DMS53 (cell line): ENCODE measurements at regions not wholly inside any gene's neighbourhood (a gene's known extent, or its start where the extent isn't known, plus 50 kb on each side); places are given as distances from the start of the nearest gene placed in this dataset.

Experiments
- DNase-seq: peaks from one replicate; lab custom pipeline; 2025; lab: John Stamatoyannopoulos, UW

GRCh38 chr2:157056200-157056676, 201.3 kb upstream of the GALNT5 start:
- peak; percentile 66 for DNase-seq

GRCh38 chr2:157058161-157058560, 199.3 kb upstream of the GALNT5 start:
- DNase-seq, result no peak

DNA sequence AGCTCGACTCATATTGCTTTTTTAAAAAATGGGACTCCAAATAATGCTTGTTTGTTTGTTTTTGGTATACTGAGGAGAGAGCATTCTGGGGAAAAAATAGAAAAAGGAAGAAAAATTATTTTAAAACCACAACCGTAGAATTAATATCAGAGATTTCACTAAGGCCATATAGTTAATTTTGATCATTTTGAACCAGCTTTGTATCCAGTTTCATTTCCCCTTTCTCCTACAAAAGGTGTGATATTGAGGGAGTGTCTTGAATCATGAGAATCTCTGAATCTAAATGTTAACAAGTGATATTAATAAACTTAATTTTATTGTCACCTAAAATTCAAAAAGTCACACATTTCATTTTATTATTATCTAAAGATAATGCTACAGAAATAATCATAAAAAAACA, 198.5 kb upstream of the GALNT5 start:
- DNase-seq, result no peak

DNA sequence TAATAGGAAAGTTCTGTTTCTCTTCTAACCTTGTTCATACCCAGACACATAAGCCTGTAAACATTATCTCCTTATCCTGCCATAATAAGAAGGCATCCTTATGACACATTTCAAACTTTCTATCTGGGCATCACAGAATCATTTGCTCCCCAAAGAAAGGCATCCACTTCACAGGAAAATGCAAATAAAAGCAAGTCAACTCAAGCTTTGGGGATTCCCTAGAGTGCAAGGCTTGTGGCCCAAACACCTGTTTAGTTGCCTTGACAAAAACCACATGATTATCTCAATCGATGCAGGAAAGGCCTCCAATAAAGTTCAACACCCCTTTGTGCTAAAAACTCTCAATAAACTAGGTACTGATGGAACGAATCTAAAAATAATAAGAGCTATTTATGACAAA, 195.7 kb upstream of the GALNT5 start:
- DNase-seq, result no peak

- DNase-seq, result no peak
Measured at GRCh38 chr2:157067562-157067961, 189.9 kb upstream of the GALNT5 start.

- no peak for DNase-seq
Measured at GRCh38 chr2:157068237-157068636, 189.3 kb upstream of the GALNT5 start.

GRCh38 chr2:157075924-157076323, 181.6 kb upstream of the GALNT5 start:
- DNase-seq, result no peak

DNA sequence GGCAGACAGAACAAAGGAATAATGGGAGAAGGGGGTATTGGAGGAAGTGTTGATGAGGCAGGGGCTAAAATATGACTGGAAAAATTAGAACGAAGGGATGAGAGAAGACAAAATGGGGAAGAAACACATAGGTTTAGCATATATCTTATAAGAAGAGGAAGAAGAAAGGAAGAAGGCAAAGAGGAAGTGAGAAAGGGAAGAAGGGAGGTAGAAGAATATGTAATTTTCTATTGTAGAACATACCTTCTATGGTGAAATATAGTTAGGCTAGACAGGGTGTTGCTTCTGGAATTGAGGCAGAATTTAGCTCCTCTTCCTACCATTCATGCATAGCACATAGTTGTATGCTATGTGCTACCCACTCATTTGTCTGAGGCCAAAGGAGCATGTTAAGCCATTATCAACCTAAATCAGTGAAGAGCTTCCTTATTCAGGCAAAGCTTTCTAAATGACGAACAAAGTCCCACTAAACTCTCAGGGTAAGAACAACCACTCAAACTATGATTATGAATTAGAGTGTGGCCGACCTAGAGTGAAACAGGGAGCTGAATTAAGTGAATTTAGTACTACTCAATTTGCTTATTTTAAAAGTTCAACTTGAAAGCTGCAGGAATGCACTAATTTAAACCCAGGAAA, 180.9 kb upstream of the GALNT5 start:
- no peak for DNase-seq

DNA sequence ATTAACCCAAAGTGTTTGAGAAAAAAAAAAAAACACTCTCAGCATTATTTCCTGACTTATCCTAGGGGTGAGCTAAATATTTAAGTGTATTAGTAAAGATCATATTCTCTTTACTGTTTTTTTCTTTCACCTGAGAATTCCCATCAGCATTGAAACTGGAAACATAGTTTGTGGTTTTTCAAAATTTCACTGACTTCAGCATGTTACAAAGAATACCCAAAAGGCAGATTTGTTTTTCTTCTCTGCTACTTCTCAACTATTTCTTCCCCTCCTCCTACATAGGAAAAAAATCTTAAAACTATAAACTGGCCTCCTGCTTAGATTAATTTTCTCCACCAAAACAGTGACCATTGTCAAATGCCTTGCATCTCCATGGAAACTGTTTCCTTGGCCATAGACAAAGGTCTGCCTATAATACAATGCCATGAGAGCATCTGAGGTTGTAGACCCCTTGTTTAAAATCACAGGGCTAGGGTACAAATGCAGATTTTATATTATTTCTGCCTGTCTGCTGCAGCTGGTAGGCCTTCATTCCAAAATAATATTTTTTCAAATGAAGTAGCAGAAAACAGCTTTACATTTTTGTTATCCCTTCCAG, 179.7 kb upstream of the GALNT5 start:
- DNase-seq, result no peak

DNA sequence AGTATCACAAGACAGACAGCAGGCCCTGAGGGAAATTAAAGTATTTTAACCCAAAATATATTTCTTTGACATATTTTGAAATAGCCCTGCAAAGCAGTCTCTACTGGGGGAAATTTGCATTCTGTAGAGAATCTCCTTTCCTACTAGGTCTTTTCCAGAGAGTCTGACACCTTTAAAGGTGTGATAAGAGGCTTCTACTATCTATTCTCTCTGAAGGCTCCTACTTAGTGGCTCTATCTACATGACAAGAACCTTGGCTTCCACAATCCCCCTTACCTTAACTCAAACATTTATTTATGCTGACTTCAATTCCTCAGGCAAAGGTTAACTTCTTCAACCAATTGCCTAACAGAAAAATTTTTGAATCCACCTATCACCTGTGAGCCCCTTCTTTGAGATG, 174.6 kb upstream of the GALNT5 start:
- DNase-seq, result no peak

GRCh38 chr2:157085522-157085921, 172.0 kb upstream of the GALNT5 start:
- no peak for DNase-seq

- no peak for DNase-seq
Measured at GRCh38 chr2:157087373-157088002, 170.0 kb upstream of the GALNT5 start.

- no peak for DNase-seq
Measured at GRCh38 chr2:157093666-157094065, 163.8 kb upstream of the GALNT5 start.

- no peak for DNase-seq
Measured at GRCh38 chr2:157105372-157105771, 152.1 kb upstream of the GALNT5 start.

DNA sequence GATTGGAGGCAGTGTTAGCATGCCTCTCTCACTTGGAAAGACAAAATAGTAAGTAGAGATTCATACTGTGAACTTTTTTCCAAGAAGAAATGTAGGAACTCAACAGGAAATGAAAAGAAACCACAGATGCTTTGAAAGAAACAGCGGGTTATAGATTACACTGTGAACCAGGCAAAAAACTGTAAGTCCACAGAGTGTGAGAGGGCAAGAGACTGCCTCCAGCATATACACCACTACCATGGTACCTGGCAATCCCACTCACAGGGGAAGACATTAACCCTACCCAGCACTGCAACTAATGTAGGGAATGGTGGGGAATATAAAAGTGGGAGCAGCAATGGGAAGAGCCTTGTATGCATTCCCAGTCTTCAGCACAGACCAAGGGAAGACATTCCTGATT, 150.6 kb upstream of the GALNT5 start:
- no peak for DNase-seq

DNA sequence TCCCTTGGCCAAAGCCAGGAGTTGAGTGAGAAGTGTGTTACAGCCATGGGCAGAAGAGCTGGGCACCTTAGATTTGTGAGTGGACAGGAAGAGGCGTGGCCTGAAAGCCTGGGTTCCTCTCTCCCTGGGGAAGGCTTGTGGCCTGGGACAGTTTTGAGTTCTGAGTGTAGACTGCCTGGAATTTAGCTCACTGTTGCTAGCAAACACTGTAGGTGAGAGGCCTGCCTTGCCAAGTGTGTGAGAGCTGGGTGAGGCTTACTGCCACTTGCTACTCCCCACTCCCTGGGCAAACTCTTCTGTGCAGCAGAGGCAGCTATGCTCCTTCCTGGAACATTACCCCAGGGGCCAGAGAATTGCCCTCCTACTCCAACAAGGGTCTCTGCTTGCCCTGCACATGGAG, 150.0 kb upstream of the GALNT5 start:
- peak; percentile 59 for DNase-seq

DNA sequence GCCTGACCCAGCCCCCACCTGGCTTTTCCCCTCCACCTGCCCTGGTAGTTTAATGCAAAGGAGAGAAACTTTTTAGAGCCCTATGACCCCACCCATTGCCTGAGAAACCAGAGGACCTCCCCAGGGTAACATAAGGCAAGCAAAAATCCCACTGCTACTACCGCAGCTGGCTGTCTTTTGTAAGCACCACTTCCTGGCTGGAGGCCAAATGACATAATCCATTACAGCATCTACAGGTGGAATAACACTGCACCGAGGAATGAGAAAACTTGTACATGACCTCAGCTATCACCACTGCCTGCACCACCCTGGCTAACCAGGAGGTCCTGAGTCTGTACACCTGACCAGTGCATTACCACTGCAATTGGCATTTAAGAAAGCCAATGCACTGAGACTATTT, 149.6 kb upstream of the GALNT5 start:
- DNase-seq, result peak; percentile 95

DNA sequence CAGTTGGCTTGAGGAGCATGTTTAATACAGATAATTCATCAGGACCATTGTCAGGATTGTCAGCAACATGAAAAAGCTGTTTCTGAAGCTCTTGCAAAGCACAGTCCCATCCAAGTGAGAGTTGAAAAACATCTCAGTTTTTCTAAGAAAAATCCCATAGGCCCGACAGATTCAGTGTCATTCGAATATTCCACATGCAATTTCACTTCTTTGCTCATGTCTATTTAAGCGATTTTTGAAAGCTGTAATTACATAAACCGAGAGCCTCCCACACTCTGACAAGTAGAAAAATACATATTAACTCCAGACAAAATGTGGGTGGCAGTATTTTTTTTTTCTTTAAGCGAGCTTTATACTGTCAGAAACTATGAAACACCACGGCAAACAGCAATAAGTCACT, 134.7 kb upstream of the GALNT5 start:
- no peak for DNase-seq

- no peak for DNase-seq
Measured at GRCh38 chr2:157124731-157125130, 132.8 kb upstream of the GALNT5 start.

GRCh38 chr2:157125685-157126084, 131.8 kb upstream of the GALNT5 start:
- peak; percentile 8 for DNase-seq

DNA sequence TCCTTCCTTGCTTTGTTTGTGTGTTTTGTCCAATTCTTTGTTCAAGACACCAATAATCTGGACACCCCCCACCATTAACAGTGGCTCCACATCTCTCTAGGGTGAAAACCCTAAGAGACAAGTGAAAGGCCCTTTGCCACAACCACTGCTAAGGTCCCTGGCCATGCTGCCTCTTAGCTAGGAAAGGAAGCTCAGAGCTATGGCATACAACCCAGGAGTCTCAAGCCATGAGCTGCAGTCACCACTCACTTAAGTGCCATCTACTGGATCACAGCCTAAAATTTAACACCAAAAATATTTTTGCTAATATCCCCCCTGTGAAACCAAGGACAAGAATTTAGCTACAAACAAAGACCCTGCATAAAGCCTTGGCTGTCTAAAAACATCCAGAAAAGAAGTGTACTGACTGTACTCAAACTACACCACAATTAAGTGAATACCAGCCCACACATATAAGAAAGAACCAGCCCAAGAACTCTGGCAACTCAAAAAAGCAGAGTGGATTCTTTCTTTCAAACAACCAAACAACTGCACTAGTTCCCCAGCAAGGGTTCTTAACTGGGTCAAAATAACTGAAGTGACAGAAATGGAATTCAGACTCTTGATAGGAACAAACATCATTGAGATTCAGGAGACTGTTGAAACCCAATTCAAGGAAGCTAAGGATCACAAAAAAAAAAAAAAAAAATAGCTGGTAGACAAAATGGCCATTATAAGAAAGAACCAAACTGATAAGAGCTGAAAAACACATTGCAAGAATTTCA, 130.1 kb upstream of the GALNT5 start:
- no peak for DNase-seq

DNA sequence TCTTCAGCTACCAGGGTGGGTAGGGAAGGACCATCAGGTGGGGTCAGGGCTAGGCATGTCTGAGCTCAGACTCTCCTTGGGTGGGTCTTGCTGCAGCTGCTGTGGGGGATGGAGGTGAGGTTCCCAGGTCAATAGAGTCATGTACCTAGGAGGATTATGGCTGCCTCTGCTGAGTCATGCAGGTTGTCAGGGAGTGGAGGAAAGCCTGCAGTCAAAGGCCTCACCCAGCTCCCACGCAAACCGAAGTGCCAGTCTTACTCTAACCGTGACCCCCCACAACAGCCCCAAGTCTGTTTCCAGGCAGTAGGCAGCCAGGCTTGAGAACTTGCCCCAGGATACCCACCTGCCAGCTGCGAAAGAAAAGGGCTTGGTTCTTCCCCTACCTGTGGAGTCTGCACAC, 113.6 kb upstream of the GALNT5 start:
- DNase-seq, result no peak

DNA sequence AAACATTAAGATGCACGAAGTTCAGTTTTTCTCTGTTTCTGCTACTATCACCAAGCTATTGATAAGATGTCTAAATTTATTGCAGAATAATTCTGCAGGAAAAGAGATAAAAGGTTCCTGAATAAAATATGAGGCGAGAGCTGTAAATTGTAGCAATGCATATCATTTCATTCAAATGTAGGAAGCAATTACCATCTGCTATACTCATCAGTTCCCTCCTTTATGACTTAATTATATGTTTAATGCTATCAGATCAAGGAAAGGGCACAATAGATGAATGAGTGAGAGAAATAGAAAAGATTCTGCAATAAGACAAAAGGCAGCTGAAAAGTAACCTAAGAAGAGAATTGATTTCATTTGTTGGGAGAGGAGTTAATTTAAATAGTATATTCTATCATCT, 108.2 kb upstream of the GALNT5 start:
- no peak for DNase-seq
